IMR-90 (cell line): ENCODE measurements at regions not wholly inside any gene's neighbourhood (a gene's known extent, or its start where the extent isn't known, plus 50 kb on each side); places are given as distances from the start of the nearest gene placed in this dataset.
A peak's percentile ranks its signal among the peaks of the same experiment; 100 is the strongest.

Experiments
- ATAC-seq: fragments of 200-7000 bp; cut with Tn5 transposase; 2 replicates; pipeline ENCODE4 v1.9.1; 2020; ENCODE audit warnings: low read depth, mild to moderate bottlenecking, moderate library complexity
- BruUV-seq: library from RNA; stranded (reverse); fragments of 400-500 nt; replicated peaks from 2 replicates; lab custom pipeline; 2021; lab: Mats Ljungman, UMichigan
- CTCF ChIA-PET: fragments of 300-600 bp; formaldehyde crosslinking; extraction: SDS; loops from one replicate; lab custom pipeline; 2021; ENCODE audit warnings: antibody characterized with exemption; lab: Yijun Ruan, JAX
- POLR2A ChIA-PET: fragments of 300-600 bp; sonication (Branson Sonifier 250); formaldehyde crosslinking; loops from one replicate; lab custom pipeline; 2022; ENCODE audit warnings: antibody characterized with exemption; ENCODE audit not compliant: unreplicated experiment; lab: Charles Lee
- DNase-seq: peaks from one replicate; pipeline ENCODE4 v3.0.0; 2013
- H2AFZ ChIP-seq: replicated peaks from 2 replicates; pipeline ENCODE3; 2013; ENCODE audit warnings: low read length, mild to moderate bottlenecking; ENCODE audit not compliant: poor library complexity
- H2AK5ac ChIP-seq: 2 replicates; pipeline ENCODE4 v1.6.1; 2013; ENCODE audit warnings: low read depth, low read length, inconsistent platforms
- H2AK9ac ChIP-seq: replicated peaks from 2 replicates; pipeline ENCODE3; 2013; ENCODE audit warnings: mild to moderate bottlenecking, low read depth, low read length, moderate library complexity; ENCODE audit not compliant: poor library complexity
- H2BK120ac ChIP-seq: 2 replicates; pipeline ENCODE4 v1.6.1; 2013; ENCODE audit warnings: low read depth, low read length, inconsistent platforms
- H2BK15ac ChIP-seq: 3 replicates; pipeline ENCODE4 v1.6.1; 2013; ENCODE audit warnings: low read depth, low read length, inconsistent platforms
- H2BK20ac ChIP-seq: 2 replicates; pipeline ENCODE4 v1.6.1; 2013; ENCODE audit warnings: low read depth, mild to moderate bottlenecking, inconsistent platforms, low read length, moderate library complexity
- H2BK5ac ChIP-seq: 2 replicates; pipeline ENCODE4 v1.6.1; 2013; ENCODE audit warnings: mild to moderate bottlenecking, low read depth, low read length, inconsistent platforms; ENCODE audit not compliant: poor library complexity, severe bottlenecking
- H3K14ac ChIP-seq: replicated peaks from 2 replicates; pipeline ENCODE4 v1.6.1; 2013; ENCODE audit warnings: low read depth, low read length, inconsistent platforms
- H3K18ac ChIP-seq: 2 replicates; pipeline ENCODE4 v1.6.1; 2013; ENCODE audit warnings: low read depth, low read length, control low read depth
- H3K23ac ChIP-seq: 2 replicates; pipeline ENCODE4 v1.6.1; 2013; ENCODE audit warnings: low read depth, low read length, inconsistent platforms
- H3K27ac ChIP-seq: 2 replicates; pipeline ENCODE4 v1.5.1; 2013; ENCODE audit warnings: mild to moderate bottlenecking, control low read depth, low read length; ENCODE audit not compliant: insufficient read depth
- H3K27me3 ChIP-seq: 2 replicates; pipeline ENCODE4 v1.6.1; 2013; ENCODE audit warnings: low read length; ENCODE audit not compliant: control insufficient read depth, insufficient read depth
- H3K36me3 ChIP-seq: 2 replicates; pipeline ENCODE4 v1.6.1; 2013; ENCODE audit warnings: low read length, mixed read lengths; ENCODE audit not compliant: control insufficient read depth, insufficient read depth
- H3K4ac ChIP-seq: 2 replicates; pipeline ENCODE4 v1.6.1; 2013; ENCODE audit warnings: low read depth, low read length, inconsistent platforms
- H3K4me1 ChIP-seq: 2 replicates; pipeline ENCODE4 v1.6.1; 2013; ENCODE audit warnings: low read length, mixed read lengths; ENCODE audit not compliant: control insufficient read depth, insufficient read depth
- H3K4me2 ChIP-seq: 2 replicates; pipeline ENCODE4 v1.6.1; 2013; ENCODE audit warnings: low read depth, mild to moderate bottlenecking, control low read depth, low read length, moderate library complexity
- H3K4me3 ChIP-seq: 2 replicates; pipeline ENCODE4 v1.5.1; 2013; ENCODE audit warnings: low read depth, mild to moderate bottlenecking, control low read depth, low read length, moderate library complexity; ENCODE audit not compliant: insufficient read depth
- H3K56ac ChIP-seq: 2 replicates; pipeline ENCODE4 v1.6.1; 2013; ENCODE audit warnings: low read length, inconsistent platforms; ENCODE audit not compliant: insufficient read depth; ENCODE audit errors: extremely low read depth
- H3K79me1 ChIP-seq, 2 experiments: 2 replicates each; pipeline ENCODE4 v1.6.1; 2013; ENCODE audit warnings: low read length in 2 of 2, inconsistent platforms in 1 of 2, low read depth in 1 of 2
- H3K9ac ChIP-seq: 2 replicates; pipeline ENCODE4 v1.6.1; 2013; ENCODE audit warnings: low read depth, low read length, control low read depth
- H3K9me1 ChIP-seq: 2 replicates; pipeline ENCODE4 v1.6.1; 2013; ENCODE audit warnings: low read length, inconsistent platforms; ENCODE audit not compliant: insufficient read depth
- H3K9me3 ChIP-seq: 2 replicates; pipeline ENCODE4 v1.6.1; 2013; ENCODE audit warnings: low read length; ENCODE audit not compliant: control insufficient read depth, insufficient read depth
- H4K20me1 ChIP-seq: 2 replicates; pipeline ENCODE4 v1.6.1; 2013; ENCODE audit warnings: low read length, inconsistent platforms; ENCODE audit not compliant: insufficient read depth
- H4K5ac ChIP-seq: 2 replicates; pipeline ENCODE4 v1.6.1; 2013; ENCODE audit warnings: mild to moderate bottlenecking, low read depth, low read length, control low read depth
- H4K8ac ChIP-seq, 2 experiments: 2 replicates each; pipeline ENCODE4 v1.6.1; 2013; ENCODE audit warnings: low read depth in 2 of 2, low read length in 2 of 2, control low read depth in 1 of 2, inconsistent platforms in 1 of 2
- H4K91ac ChIP-seq: 2 replicates; pipeline ENCODE4 v1.6.1; 2013; ENCODE audit warnings: low read depth, low read length, inconsistent platforms; ENCODE audit not compliant: insufficient read depth
- CHD1 ChIP-seq: IDR thresholded peaks from 2 replicates; pipeline ENCODE4 v1.6.1; 2012; ENCODE audit warnings: low read depth, low read length, improper control_type of control experiment
- FOS ChIP-seq: fragments of 150-350 bp; IDR thresholded peaks from 2 replicates; pipeline ENCODE4 v1.6.1; 2016; ENCODE audit warnings: low read depth, low read length
- POLR2A ChIP-seq: IDR thresholded peaks from 2 replicates; pipeline ENCODE4 v1.6.1; 2012; ENCODE audit warnings: mild to moderate bottlenecking, low read depth, low read length
- RAD21 ChIP-seq: IDR thresholded peaks from 2 replicates; pipeline ENCODE4 v1.6.1; 2012; ENCODE audit warnings: low read length, improper control_type of control experiment
- RFX5 ChIP-seq: IDR thresholded peaks from 2 replicates; pipeline ENCODE4 v1.8.0; 2012; ENCODE audit warnings: low read depth, mild to moderate bottlenecking, low read length, moderate library complexity
- dilution Hi-C: fragments of 300-500 bp; cut with HindIII; formaldehyde crosslinking; loops from one replicate; pipeline ENCODE4 v1.14.3; 2018; ENCODE audit warnings: low sequenced_read_pairs; ENCODE audit not compliant: unreplicated experiment
- in situ Hi-C: fragments of 300-500 bp; cut with MboI; formaldehyde crosslinking; loops from 3 replicates; pipeline ENCODE4 v1.14.3; 2019; ENCODE audit warnings: low sequenced_read_pairs, inconsistent platforms, mixed read lengths
- intact Hi-C: fragments of 100-400 bp; cut with micrococcal nuclease; formaldehyde crosslinking; loops from 2 replicates; pipeline ENCODE4 v1.10.0; 2022
- TF ChIP-seq, protein P1 (sequence below): fragments of 150-350 bp; IDR thresholded peaks from 2 replicates; pipeline ENCODE4 v1.6.1; 2016; ENCODE audit warnings: low read depth, mild to moderate bottlenecking, low read length, moderate library complexity, borderline replicate concordance

- H2AK9ac ChIP-seq, result no peak overlapping the region
- POLR2A ChIA-PET, result no interaction called here
- H3K9me1 ChIP-seq, result no peaks in the 10 kb centered on the region
- ATAC-seq, result peak; percentile 66
- no peak overlapping the region for H3K27ac ChIP-seq
- no peak overlapping the region for H2BK15ac ChIP-seq
- no peaks in the 10 kb centered on the region for H3K79me1 ChIP-seq
- no peak overlapping the region for H3K23ac ChIP-seq
- no peak overlapping the region for H2BK120ac ChIP-seq
- no peaks in the 10 kb centered on the region for H4K20me1 ChIP-seq
- no peak overlapping the region for H4K91ac ChIP-seq
- no peaks in the 10 kb centered on the region for H3K36me3 ChIP-seq
- H4K8ac ChIP-seq, result peak overlapping the region in 1 of 2 experiments; percentile 30; a peak in 1 of 4 replicates
- H2AK5ac ChIP-seq, result no peak overlapping the region
- dilution Hi-C loops (no loop called here), in situ Hi-C loops (no loop called here), intact Hi-C loops (no loop called here)
- H2BK5ac ChIP-seq, result no peak overlapping the region
- no peak overlapping the region; the same call in 1 of the 2 replicates for H3K18ac ChIP-seq
- no peak overlapping the region for H3K9ac ChIP-seq
- H3K14ac ChIP-seq, result no peak overlapping the region
- no peak overlapping the region for H4K5ac ChIP-seq
- no TSS peak for BruUV-seq
- peaks cover 7% of the 10 kb centered on the region for H3K9me3 ChIP-seq
- H3K27me3 ChIP-seq, result no peaks in the 10 kb centered on the region
- no peaks in the 10 kb centered on the region for H3K4me1 ChIP-seq
- no peak overlapping the region for H3K4ac ChIP-seq
- H3K4me2 ChIP-seq, result no peak overlapping the region
- no peak overlapping the region for H3K56ac ChIP-seq
- H2AFZ ChIP-seq, result peak overlapping the region; percentile 73
- no peak overlapping the region for H2BK20ac ChIP-seq
- TF ChIP-seq FOS (no peak), RFX5 (no peak), RAD21 (no peak), POLR2A (no peak), CHD1 (no peak)
- TF ChIP-seq, protein P1, sequence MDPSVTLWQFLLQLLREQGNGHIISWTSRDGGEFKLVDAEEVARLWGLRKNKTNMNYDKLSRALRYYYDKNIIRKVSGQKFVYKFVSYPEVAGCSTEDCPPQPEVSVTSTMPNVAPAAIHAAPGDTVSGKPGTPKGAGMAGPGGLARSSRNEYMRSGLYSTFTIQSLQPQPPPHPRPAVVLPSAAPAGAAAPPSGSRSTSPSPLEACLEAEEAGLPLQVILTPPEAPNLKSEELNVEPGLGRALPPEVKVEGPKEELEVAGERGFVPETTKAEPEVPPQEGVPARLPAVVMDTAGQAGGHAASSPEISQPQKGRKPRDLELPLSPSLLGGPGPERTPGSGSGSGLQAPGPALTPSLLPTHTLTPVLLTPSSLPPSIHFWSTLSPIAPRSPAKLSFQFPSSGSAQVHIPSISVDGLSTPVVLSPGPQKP, result no peak
- no peak overlapping the region for H3K4me3 ChIP-seq
- DNase-seq, result peak; percentile 16
- CTCF ChIA-PET, result interaction anchor here (0.5 to 0.7 kb wide), 2 partner anchors 15 to 642 kb away, joined by 4 read pairs; no protein-coding TSS in a partner anchor
Measured at GRCh38 chr5:143938230-143938629, 126.3 kb downstream of the HMHB1 start.
